GM21423 (cell line): ENCODE measurements at regions not wholly inside any gene's neighbourhood (a gene's known extent, or its start where the extent isn't known, plus 50 kb on each side); places are given as distances from the start of the nearest gene placed in this dataset.
"Not testable (repeated sequence)": the region's sequence is repeated elsewhere in the genome, so short reads cannot be mapped to it uniquely, and the experiment has no call there.

Experiments used
- ATAC-seq: cut with Tn5 transposase; IDR thresholded peaks from one replicate; pipeline ENCODE4 v1.9.1; 2021; ENCODE audit warnings: mild to moderate bottlenecking, moderate library complexity; ENCODE audit not compliant: unreplicated experiment

DNA sequence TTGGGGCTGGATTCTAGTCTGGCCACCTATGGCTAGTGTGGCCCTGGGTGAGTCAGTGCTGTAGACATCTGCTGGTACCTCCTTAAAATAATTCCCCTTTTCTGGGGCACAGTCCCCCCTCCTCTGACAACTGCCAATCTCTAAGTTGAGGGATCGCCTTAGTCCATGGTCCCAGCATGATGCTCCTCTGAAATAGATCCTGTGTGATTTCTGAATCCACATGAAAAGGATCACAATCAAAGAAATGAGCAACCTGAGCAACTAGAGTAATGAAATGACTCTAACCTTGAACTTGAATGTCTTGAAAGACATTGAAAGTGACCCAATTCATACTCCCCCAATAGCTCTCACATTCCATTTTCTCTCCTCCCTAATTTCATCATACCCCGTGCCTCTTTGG, 332.5 kb downstream of the VRK1 start:
- no peak for ATAC-seq

DNA sequence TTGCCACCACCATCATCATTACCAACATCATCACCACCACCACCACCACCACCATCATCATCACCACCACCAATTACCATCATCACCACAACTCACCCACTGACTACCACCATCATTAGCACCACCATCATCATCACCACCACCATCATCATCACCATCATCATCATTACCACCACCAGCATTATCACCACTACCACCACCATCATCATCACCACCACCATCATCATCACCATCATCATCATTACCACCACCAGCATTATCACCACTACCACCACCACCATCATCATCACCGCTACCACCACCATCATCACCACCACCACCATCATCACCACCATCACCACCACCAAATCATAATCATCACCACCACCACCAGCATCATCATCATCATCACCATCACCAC, 338.7 kb downstream of the VRK1 start:
- not testable (repeated sequence) for ATAC-seq

DNA sequence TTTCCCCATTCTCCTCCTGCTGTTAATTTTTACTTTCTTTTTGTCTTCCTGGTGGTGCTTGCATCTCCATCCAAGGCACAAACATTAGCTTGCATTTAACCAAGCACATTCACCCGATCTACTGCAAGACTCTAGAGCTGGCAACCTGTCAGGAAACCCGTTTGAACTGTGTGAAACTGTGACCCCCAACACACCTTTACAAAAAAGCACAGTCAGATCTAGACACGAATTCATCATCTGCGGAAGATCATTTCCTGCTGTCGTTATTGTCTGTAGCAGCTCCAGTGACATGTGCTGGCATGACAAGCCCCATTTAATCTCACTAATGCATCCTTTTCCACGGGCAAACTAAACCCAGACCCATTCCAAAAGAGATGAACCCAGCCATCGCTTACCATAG, 340.5 kb downstream of the VRK1 start:
- ATAC-seq: no peak

DNA sequence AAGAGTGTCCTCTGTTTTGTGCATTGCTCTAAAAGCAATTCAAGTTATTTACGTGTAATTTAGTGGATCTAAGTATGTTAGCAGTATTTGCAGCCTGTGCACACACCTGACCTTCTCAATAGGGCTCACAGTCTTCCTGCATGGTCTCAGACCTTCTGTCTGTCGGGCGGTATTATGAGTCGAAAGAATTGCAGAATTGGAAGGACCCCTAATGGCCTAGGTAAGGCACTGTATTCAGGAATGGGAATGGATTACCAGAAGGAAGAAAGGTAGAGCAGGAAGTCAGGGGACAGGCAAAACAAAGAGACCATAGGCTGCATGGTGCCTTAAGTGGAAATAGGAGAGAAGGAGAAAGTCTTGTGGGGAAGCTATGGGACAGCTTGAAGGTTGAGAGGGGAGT, 341.6 kb downstream of the VRK1 start:
- no peak for ATAC-seq

GRCh38 chr14:97143011-97143410, 345.8 kb downstream of the VRK1 start:
- no peak for ATAC-seq

DNA sequence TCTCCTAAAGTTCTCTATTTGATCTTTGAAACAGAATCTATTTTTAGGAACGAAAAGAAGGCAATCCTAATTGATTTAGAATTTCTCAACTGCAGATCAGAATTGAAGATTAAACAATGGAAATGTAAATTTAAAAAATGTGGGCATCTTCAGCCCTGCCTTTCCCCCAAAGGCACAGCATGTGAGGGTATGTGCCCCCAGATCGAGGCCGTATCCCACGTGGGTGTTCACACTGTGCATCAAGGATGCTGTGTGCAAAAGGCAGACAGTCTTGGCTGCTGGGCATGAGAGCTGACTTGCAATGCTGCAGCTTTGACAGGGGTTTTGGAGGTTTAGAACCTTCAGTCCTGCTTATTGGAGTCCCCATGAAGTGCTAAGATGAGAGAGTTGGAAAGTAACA, 346.3 kb downstream of the VRK1 start:
- ATAC-seq: no peak

DNA sequence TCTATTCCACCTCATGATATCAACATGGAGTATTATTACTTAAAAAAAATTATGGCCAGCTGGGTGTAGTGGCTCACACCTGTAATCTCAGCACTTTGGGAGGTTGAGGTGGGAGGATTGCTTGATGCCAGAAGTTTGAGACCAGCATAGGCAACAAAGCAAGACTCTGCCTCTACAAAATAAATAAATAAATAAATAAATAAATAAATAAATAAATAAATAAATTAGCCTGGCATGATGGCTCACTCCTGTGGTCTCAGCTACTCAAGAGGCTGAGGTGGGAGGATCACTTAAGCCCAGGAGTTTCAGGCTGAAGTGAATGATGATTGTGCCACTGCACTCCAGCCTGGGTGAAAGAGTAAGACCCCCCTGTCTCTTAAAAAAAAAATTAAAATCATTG, 350.8 kb downstream of the VRK1 start:
- not testable (repeated sequence) for ATAC-seq

DNA sequence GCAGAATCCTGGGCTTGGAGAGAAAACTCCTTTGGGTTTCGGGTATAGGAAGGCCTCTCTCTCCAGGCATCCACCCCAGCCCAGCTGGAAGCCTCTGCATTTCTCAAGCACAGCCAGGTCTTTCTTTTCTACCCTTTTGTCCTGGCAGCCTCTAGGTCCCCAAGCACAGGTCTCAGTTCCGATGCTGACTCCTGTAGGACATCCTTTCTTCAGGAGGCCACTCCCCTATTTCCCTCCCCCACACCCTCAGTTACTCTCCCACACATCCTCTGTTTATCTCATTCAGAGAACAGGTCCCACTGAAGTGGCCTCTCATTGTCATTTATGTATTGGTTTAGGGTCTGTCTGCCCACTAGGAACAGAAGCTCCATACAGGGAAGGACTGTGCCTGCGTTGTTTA, 352.6 kb downstream of the VRK1 start:
- ATAC-seq: no peak

DNA sequence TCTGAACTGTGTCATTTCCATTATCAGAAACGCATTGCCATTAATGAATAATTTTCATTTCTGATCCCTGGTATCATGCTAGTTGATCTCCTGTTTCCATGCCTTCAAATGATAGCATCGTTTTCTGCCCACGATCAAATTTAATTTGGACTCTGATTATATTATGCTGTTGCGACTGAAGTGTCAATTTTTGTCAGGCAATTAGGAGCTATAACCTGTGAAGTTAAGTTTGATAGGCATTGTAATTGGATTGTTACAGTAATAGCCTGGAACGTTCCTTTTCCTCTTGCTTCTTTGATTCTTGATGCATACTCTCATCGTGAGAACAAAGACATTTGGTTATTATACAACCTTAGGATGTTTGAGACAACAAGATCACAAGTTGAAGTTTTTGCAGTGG, 356.3 kb downstream of the VRK1 start:
- no peak for ATAC-seq

- no peak for ATAC-seq
These were observed 358.1 kb downstream of the VRK1 start for GRCh38 chr14:97155320-97155719.

DNA sequence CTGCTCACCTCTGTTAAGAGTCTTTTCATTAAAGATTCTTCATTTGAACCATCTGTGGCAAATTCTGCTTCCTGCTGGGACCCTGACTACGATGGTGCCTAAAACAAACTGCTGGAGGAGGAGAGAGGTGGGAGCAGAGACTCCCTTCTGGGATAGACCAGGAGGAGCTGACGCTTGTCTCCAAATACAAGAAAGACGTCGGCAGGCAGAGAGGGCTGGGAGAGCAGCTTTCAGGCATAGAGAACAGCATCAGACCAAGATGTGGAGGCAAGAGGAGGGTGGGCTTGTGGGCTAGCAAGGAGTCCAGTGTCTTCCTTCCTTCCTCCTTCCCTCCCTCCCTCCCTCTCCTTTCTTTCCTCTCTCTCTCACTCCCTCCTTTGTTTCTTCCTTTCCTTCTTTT, 358.6 kb downstream of the VRK1 start:
- no peak for ATAC-seq

DNA sequence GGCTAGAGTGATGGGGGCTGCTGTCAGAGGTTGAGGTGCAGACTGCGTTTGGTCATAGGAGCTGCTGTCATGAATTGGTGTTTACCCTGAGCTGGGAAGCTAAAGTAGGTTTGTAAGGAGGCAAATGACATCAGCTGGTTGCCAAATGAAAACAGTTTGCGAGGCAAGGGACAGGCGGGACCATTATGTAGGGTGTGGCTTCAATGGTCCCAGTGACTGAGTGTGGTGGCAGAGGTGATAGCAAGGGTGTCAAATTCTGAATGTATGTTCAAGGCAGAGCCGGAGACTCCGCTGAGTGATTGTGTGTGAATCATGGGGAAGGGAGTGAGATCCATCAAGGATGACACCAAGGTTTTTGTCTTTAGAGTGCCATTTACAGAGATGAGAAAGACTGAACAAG, 359.5 kb downstream of the VRK1 start:
- no peak for ATAC-seq

GRCh38 chr14:97158102-97158501, 360.9 kb downstream of the VRK1 start:
- no peak for ATAC-seq

GRCh38 chr14:97159124-97159523, 361.9 kb downstream of the VRK1 start:
- no peak for ATAC-seq

- ATAC-seq: no peak
These were observed 365.4 kb downstream of the VRK1 start for GRCh38 chr14:97162621-97163020.

DNA sequence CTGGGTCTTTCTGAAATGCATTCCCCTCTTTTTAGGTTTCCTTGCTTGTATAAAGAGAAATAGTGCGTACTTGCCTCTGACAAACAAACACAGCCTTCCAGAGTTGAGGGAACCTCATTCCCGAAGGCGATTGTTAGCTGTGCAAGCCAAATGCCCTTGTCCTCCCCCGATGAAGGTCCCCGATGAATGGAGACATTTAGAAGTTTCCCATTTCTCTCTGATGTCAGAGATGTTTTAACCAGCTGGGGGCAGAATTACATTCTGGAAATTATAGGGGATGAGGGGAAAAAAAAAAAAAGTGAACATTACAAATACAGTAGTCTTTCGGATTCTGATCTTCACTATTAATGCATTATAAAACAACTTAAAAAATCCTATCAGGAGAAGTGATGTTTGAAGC, 366.8 kb downstream of the VRK1 start:
- ATAC-seq: no peak

DNA sequence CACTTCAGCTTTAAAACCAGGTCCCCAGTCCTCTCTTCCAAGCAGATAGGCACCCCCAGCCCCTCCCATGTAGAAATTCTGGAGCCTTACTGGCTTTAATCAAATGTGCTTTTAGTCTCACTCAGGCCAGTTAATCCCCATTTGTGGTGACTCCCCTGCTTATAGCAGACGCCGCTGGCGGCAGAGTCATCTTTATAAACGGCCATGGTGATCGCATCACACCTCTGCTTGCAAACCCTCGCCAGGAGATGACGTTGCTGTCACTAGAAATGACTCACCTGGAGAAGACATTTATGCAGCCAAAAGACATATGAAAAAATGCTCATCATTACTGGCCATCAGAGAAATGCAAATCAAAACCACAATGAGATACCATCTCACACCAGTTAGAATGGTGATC, 369.3 kb downstream of the VRK1 start:
- ATAC-seq: no peak

DNA sequence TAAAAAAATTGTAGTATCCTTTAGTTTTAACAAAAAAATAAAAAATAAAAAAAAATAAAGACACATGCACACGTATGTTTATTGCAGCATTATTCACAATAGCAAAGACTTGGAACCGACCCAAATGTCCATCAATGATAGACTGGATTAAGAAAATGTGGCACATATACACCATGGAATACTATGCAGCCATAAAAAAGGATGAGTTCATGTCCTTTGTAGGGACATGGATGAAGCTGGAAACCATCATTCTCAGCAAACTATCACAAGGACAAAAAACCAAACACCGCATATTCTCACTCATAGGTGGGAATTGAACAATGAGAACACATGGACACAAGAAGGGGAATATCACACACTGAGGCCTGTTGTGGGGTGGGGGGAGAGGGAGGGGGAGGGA, 370.4 kb downstream of the VRK1 start:
- ATAC-seq: not testable (repeated sequence)

DNA sequence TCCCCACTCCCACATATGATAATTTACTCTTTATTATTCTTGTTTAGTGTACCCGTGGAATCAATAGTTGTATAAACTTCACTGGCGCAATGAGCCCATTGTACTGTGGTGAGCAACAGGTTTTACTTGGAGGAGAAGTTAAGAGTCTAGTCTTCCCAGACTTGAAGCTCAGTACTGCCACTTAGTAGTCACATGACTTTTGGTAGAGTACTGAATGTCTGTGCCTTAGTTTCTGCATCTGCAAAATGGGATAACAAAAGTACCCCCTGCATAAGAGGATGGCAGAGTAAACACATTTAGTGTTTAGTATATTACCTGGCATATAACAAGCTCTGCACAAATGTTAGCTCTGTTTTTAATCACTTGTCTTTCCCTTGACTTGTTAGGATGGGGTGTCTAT, 375.5 kb downstream of the VRK1 start:
- no peak for ATAC-seq

DNA sequence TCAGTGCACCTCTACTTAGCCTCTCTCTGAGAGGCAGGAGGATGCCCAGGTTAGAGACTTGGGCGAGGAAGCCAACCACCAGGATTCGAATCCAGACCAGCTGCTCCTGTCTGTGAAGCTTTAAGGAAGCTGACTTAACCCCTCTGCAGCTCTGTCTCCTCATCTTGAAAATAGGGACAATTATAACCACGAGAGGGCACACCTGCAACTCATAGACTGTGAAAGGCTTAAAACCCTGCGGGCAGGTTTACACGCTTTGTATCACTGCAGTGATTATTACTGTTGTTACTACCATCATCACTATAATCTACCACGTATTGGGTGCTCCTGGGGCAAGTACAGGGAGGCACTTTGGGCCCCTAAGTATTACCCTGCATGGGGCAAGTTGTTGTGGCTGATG, 379.8 kb downstream of the VRK1 start:
- no peak for ATAC-seq

- ATAC-seq: peak; percentile 66
These were observed 380.5 kb downstream of the VRK1 start for GRCh38 chr14:97177635-97178034.

DNA sequence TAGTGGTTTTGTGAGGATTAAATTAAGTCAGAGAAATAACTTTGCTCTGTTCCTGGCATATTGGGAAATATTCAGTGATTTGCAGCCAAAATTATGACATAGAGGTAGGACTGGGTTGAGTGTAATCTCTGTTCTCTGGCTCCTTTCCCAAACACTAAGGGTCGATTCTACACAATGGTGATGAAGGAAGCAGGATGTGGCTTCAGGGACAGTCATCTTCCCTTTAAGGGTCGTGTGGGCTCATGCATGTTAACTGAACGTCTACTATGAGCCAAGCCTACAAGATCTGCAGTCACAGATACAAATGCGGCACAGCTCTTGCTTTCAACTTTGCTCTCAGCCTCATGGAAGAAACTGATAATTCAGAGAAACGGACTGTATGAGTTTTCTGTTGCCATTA, 381.6 kb downstream of the VRK1 start:
- ATAC-seq: no peak

DNA sequence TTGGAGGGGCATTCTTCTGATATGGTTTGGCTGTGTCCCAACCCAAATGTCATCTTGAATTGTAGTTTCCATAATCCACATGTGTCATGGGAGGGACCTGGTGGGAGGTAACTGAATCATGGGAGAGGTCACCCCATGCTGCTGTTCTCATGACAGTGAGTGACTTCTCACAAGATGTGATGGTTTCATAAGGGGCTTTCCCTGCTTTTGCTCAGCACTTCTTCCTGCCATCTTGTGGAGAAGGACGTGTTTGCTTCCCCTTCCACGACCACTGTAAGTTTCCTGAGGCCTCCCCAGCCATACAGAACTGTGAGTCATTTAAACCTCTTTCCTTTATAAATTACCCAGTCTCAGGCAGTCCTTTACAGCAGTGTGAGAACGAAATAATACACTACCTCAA, 382.4 kb downstream of the VRK1 start:
- ATAC-seq: no peak
